ENCODE measurements at regions not wholly inside any gene's neighbourhood (a gene's known extent, or its start where the extent isn't known, plus 50 kb on each side); places are given as distances from the start of the nearest gene placed in this dataset.

GRCh38 chr2:22795287-22795866, 589.6 kb upstream of the KLHL29 start:
- no peak for TF ChIP-seq ZNF529 (tag by site-specific recombination; IDR thresholded peaks at IDR 0.05; ENCODE audit: insufficient replicate concordance)
- TF ChIP-seq ZNF785 (tag by site-specific recombination; IDR thresholded peaks at IDR 0.05): no peak
- no peak for TF ChIP-seq CTCF (tag by site-specific recombination; IDR thresholded peaks at IDR 0.05)
- TF ChIP-seq ZNF624 (tag by site-specific recombination; IDR thresholded peaks at IDR 0.05): no peak

Measured in HEK293 (cell line).